Transverse colon (tissue), 4 donors: ENCODE measurements at regions not wholly inside any gene's neighbourhood (a gene's known extent, or its start where the extent isn't known, plus 50 kb on each side); places are given as distances from the start of the nearest gene placed in this dataset.
"Not testable (repeated sequence)": the region's sequence is repeated elsewhere in the genome, so short reads cannot be mapped to it uniquely, and the experiment has no call there.

Experiments
- DNase-seq: peaks from one replicate; pipeline ENCODE4 v3.0.0-alpha.2; 2019
- H3K27ac ChIP-seq, 4 donors: fragments of 200-600 bp; sonication (generic); 2 replicates each; pipeline ENCODE4 v1.5.1; 2016 to 2018; ENCODE audit warnings: inconsistent platforms in 4 of 4
- H3K27me3 ChIP-seq: fragments of 200-600 bp; sonication (generic); 2 replicates; pipeline ENCODE4 v1.5.1; 2017; ENCODE audit warnings: inconsistent platforms
- H3K36me3 ChIP-seq, 4 donors: fragments of 200-600 bp; sonication (generic); 2 replicates each; pipeline ENCODE4 v1.5.1; 2017 to 2019; ENCODE audit warnings: inconsistent platforms in 4 of 4
- H3K4me1 ChIP-seq, 4 donors: fragments of 200-600 bp; sonication (generic); 2 replicates each; pipeline ENCODE4 v1.5.1; 2017 to 2020; ENCODE audit warnings: inconsistent platforms in 4 of 4
- H3K4me3 ChIP-seq, 4 donors: fragments of 200-600 bp; sonication (generic); 1 replicate in 1 of 4; 2 replicates in 3 of 4; pipeline versions ENCODE4 v1.5.1 to v1.6.1; 2017 to 2019; ENCODE audit warnings: inconsistent platforms in 4 of 4
- H3K9me3 ChIP-seq, 2 donors: fragments of 200-600 bp; sonication (generic); 2 replicates each; pipeline ENCODE4 v1.5.1; 2017 to 2019; ENCODE audit warnings: inconsistent platforms in 2 of 2
- EP300 ChIP-seq: sonication (generic); formaldehyde crosslinking; IDR thresholded peaks from one replicate; pipeline ENCODE4 v1.6.1; 2017; ENCODE audit warnings: antibody characterized with exemption, low read depth
- POLR2A ChIP-seq: fragments of 450-650 bp; IDR thresholded peaks from one replicate; pipeline ENCODE4 v1.6.1; 2016; ENCODE audit warnings: antibody characterized with exemption, mild to moderate bottlenecking, moderate library complexity
- POLR2AphosphoS5 ChIP-seq, 3 donors: sonication (generic); formaldehyde crosslinking; IDR thresholded peaks; one replicate each; pipeline ENCODE4 v1.6.1; 2016; ENCODE audit warnings: antibody characterized with exemption in 3 of 3
- WGBS, 2 donors: methylation state at CpG; one replicate each; pipeline ENCODE4 v1.1.5; 2018; ENCODE audit warnings: low coverage in 1 of 2; 5-methylcytosine and 5-hydroxymethylcytosine counted together
- in situ Hi-C, 4 donors: fragments of 200-750 bp; cut with MboI; loops; one replicate each; pipeline versions ENCODE4 v1.15.0 to v1.15.1; 2017; ENCODE audit warnings: low sequenced_read_pairs in 3 of 4, low pct_ligation_motif_present in 1 of 4, low pct_unique_long_range_greater_than_20kb in 1 of 4
- intact Hi-C: fragments of 100-400 bp; cut with DNase I; formaldehyde crosslinking; loops from one replicate; pipeline ENCODE4 v1.15.1; 2023; ENCODE audit warnings: low total_unique reads
- TF ChIP-seq, protein P1 (sequence below), 5 experiments: fragments of 200-600 bp in 3 of 5; fragments of 450-650 bp in 2 of 5; sonication (generic) in 3 of 5; IDR thresholded peaks; 1 replicate in 2 of 5; 2 replicates in 3 of 5; pipeline ENCODE4 v1.5.1; 2016 to 2017; ENCODE audit warnings: antibody characterized with exemption in 5 of 5, inconsistent platforms in 3 of 5, mild to moderate bottlenecking in 2 of 5, moderate library complexity in 1 of 5

DNA sequence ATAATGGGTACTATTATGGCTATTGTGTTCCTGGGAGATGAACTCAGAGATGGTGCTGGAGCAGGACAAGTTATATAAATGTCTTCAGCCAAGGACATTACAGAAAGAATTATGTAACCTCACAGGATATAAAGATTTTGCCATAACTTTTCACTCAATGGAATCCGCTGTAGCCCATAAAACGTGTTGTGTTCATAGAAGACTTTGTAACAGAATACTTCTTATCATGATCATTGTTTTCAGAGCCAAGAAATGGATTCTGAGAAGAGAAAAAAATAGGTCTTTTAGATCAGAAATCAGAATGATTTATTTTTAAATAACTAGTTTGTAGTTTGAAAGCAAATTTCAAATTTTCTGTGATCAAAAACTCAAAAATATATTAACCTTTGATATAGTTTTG lies 441.0 kb upstream of the TENM3 start:
- no peaks in the 10 kb centered on the region for H3K4me1 ChIP-seq
- no peaks in the 10 kb centered on the region for H3K27me3 ChIP-seq
- in situ Hi-C loops = no loop called here
- TF ChIP-seq, protein P1, sequence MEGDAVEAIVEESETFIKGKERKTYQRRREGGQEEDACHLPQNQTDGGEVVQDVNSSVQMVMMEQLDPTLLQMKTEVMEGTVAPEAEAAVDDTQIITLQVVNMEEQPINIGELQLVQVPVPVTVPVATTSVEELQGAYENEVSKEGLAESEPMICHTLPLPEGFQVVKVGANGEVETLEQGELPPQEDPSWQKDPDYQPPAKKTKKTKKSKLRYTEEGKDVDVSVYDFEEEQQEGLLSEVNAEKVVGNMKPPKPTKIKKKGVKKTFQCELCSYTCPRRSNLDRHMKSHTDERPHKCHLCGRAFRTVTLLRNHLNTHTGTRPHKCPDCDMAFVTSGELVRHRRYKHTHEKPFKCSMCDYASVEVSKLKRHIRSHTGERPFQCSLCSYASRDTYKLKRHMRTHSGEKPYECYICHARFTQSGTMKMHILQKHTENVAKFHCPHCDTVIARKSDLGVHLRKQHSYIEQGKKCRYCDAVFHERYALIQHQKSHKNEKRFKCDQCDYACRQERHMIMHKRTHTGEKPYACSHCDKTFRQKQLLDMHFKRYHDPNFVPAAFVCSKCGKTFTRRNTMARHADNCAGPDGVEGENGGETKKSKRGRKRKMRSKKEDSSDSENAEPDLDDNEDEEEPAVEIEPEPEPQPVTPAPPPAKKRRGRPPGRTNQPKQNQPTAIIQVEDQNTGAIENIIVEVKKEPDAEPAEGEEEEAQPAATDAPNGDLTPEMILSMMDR (IDR thresholded peaks at IDR 0.05) = no peak
- TF ChIP-seq POLR2AphosphoS5 (IDR thresholded peaks at IDR 0.05) (no peak), POLR2A (no peak), EP300 (no peak)
- no peak overlapping the region for H3K4me3 ChIP-seq
- no peak overlapping the region for H3K27ac ChIP-seq
- H3K36me3 ChIP-seq = no peaks in the 10 kb centered on the region
- no peak for DNase-seq
- WGBS, 2 donors = 67 to 74% methylated on average over 2 of the region's 2 CpGs
- H3K9me3 ChIP-seq = no peaks in the 10 kb centered on the region
- intact Hi-C loops = no loop called here

DNA sequence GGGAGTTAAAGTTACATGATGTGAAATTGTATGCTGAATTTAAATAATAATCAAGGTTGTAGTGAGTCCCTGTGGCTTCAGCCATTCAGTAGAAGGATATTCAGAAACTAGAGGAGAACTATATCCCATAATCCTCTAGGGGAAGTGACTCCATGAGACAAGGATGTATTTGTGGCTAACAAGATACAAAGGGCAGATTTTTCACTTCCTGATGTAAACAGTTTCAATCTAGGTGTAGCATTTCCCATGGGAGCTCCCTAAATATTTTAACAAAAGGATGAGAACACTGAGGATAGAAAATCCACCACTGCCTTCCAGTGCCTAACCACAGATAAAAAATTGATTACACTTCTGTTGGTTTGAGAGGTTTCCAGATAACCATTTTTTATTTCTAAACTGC lies 435.4 kb upstream of the TENM3 start:
- no peak for DNase-seq
- H3K27me3 ChIP-seq = no peaks in the 10 kb centered on the region
- intact Hi-C loops = no loop called here
- in situ Hi-C loops = no loop called here
- no peak overlapping the region for H3K27ac ChIP-seq
- H3K4me1 ChIP-seq = no peaks in the 10 kb centered on the region
- no peaks in the 10 kb centered on the region for H3K9me3 ChIP-seq
- no peak overlapping the region for H3K4me3 ChIP-seq
- no peaks in the 10 kb centered on the region for H3K36me3 ChIP-seq
- no peak for TF ChIP-seq EP300
- TF ChIP-seq, protein P1 (IDR thresholded peaks at IDR 0.05) = no peak
- no peak for TF ChIP-seq POLR2AphosphoS5 (IDR thresholded peaks at IDR 0.05)
- no peak for TF ChIP-seq POLR2A

DNA sequence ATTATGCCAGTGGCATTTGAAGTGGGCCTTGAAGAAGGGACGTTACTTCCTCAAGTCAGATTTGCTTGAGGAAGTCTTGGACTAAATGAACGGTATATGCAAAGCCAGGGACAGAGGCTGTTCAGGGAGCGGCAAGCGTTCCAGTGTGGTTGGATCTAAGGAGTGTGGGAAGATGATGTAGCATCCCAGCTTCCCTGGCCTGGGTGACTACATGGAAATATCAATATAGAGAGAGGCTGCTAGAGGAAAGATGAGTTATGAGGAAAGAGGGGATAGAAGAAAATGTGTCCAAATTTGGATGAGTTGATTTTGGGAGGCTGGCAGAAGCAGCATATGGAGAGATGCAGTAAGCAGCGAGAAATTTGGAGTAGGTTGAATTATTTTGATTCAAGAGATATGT lies 432.5 kb upstream of the TENM3 start:
- whole genome bisulfite sequencing, 2 donors = 75 to 78% methylated on average over 4 to 5 of the region's 5 CpGs
- TF ChIP-seq, protein P1 (IDR thresholded peaks at IDR 0.05) = no peak
- TF ChIP-seq POLR2A = no peak
- no peak for TF ChIP-seq EP300
- TF ChIP-seq POLR2AphosphoS5 (IDR thresholded peaks at IDR 0.05) = no peak
- no peaks in the 10 kb centered on the region for H3K9me3 ChIP-seq
- no peak for DNase-seq
- intact Hi-C loops = no loop called here
- no peaks in the 10 kb centered on the region for H3K27me3 ChIP-seq
- H3K4me3 ChIP-seq = no peak overlapping the region
- in situ Hi-C loops = no loop called here
- H3K27ac ChIP-seq = no peak overlapping the region
- no peaks in the 10 kb centered on the region for H3K36me3 ChIP-seq
- no peaks in the 10 kb centered on the region for H3K4me1 ChIP-seq

- H3K9me3 ChIP-seq, H3K36me3 ChIP-seq, in situ Hi-C loops, H3K4me3 ChIP-seq, DNase-seq, H3K27me3 ChIP-seq, intact Hi-C loops, H3K27ac ChIP-seq, H3K4me1 ChIP-seq: not testable (repeated sequence)
- WGBS, 2 donors = 75 to 88% methylated on average over 5 of the region's 5 CpGs
Measured at GRCh38 chr4:181811550-181811949, 431.7 kb upstream of the TENM3 start.

GRCh38 chr4:181819946-181820345 lies 423.3 kb upstream of the TENM3 start:
- Histone ChIP-seq H3K27ac (no peak overlapping the region), H3K27me3 (no peaks in the 10 kb centered on the region), H3K9me3 (no peaks in the 10 kb centered on the region), H3K36me3 (no peaks in the 10 kb centered on the region), H3K4me3 (no peak overlapping the region), H3K4me1 (no peaks in the 10 kb centered on the region)
- in situ Hi-C loops (no loop called here), intact Hi-C loops (no loop called here)
- TF ChIP-seq POLR2AphosphoS5 (IDR thresholded peaks at IDR 0.05) (no peak), EP300 (no peak)
- TF ChIP-seq, protein P1 (IDR thresholded peaks at IDR 0.05) = no peak
- DNase-seq = no peak
- 33 to 71% methylated on average over 1 to 2 of the region's 2 CpGs for WGBS, 2 donors
